Activated naive CD8-positive, alpha-beta T cell treated with anti-CD3 and anti-CD28 coated beads for 36 hours (primary cell): ENCODE measurements at regions not wholly inside any gene's neighbourhood (a gene's known extent, or its start where the extent isn't known, plus 50 kb on each side); places are given as distances from the start of the nearest gene placed in this dataset.
"Not testable (repeated sequence)": the region's sequence is repeated elsewhere in the genome, so short reads cannot be mapped to it uniquely, and the experiment has no call there.

Source experiments
- DNase-seq: peaks from one replicate; pipeline ENCODE4 v3.0.0; 2021
- H3K27ac Mint-ChIP-seq: one replicate; pipeline ENCODE4 v1.8.0; 2022; ENCODE audit warnings: mild to moderate bottlenecking, moderate library complexity, mixed read lengths
- H3K27me3 Mint-ChIP-seq: one replicate; pipeline ENCODE4 v1.8.0; 2022; ENCODE audit warnings: mild to moderate bottlenecking, mixed read lengths
- H3K36me3 Mint-ChIP-seq: one replicate; pipeline ENCODE4 v1.8.0; 2021; ENCODE audit warnings: mild to moderate bottlenecking, mixed read lengths
- H3K4me1 Mint-ChIP-seq: one replicate; pipeline ENCODE4 v1.8.0; 2021; ENCODE audit warnings: mixed read lengths
- H3K4me3 Mint-ChIP-seq: one replicate; pipeline ENCODE4 v1.8.0; 2022; ENCODE audit warnings: mild to moderate bottlenecking, moderate library complexity, mixed read lengths
- H3K9me3 Mint-ChIP-seq: one replicate; pipeline ENCODE4 v1.8.0; 2022; ENCODE audit warnings: mixed read lengths

DNA sequence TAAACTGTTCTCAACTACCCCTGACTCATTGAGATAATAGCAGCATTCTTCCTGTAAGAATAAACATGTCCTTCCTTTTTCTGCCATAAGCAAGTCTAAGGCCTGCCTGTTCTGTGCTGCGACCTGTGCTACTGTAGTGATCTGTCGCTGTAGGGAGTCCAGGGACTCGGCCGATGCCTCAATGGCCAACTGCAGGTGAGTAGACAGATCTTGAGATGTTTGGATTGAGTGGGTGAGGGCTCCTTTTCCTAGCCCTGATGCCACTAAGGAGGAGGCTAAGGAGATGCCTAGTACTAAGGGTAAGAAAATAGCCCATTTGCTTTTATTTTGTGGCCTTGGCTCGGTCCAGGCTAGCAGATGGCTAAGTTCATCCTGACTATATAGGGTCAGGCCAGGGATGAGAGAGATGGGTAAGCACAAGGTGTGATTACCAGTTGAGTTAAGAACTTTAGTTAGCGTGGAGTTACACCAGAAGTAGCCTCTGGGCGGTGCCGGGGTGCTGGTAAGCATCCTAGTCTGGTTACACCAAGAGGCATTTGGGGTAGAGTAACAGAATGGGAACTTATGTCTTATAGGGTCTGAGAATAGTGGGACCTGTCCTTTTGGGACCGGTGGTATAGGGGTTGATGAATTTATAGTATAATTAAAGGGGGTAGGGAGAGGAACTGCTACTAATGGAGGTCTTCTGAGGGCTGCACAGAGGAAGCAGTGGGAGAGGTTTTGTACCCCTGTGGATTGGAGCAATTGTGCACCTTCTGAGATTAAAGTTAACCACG is 642.4 kb upstream of the DPP6 start:
- not testable (repeated sequence) for DNase-seq, H3K36me3 Mint-ChIP-seq, H3K27ac Mint-ChIP-seq, H3K27me3 Mint-ChIP-seq, H3K9me3 Mint-ChIP-seq, H3K4me3 Mint-ChIP-seq, H3K4me1 Mint-ChIP-seq

- H3K27me3 Mint-ChIP-seq, H3K36me3 Mint-ChIP-seq, H3K4me1 Mint-ChIP-seq, DNase-seq, H3K4me3 Mint-ChIP-seq, H3K27ac Mint-ChIP-seq, H3K9me3 Mint-ChIP-seq: not testable (repeated sequence)
Observed at GRCh38 chr7:153410997-153411642, 641.1 kb upstream of the DPP6 start.

- not testable (repeated sequence) for H3K36me3 Mint-ChIP-seq, H3K4me3 Mint-ChIP-seq, H3K4me1 Mint-ChIP-seq, DNase-seq, H3K27ac Mint-ChIP-seq, H3K9me3 Mint-ChIP-seq, H3K27me3 Mint-ChIP-seq
Observed at GRCh38 chr7:153412114-153412823, 639.9 kb upstream of the DPP6 start.

DNA sequence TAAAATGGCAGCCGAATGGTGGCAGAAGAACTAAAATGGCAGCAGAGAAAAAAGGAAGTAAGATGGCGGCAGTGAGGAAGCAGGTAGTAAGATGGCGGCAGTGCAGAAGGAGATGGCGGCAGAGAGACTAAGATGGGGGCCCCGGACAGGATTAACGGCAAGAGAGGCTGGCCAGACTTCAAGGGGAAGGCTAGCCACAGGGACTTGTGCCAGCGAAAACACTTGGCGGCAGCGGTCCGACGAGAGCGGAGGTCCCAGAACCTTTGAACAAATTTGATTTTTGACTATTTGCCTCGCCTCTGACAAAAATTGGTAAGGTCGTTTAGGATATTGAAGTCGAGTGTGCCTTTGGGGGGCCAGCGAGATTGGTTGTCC is 639.4 kb upstream of the DPP6 start:
- not testable (repeated sequence) for H3K9me3 Mint-ChIP-seq, H3K36me3 Mint-ChIP-seq, DNase-seq, H3K4me3 Mint-ChIP-seq, H3K27ac Mint-ChIP-seq, H3K27me3 Mint-ChIP-seq, H3K4me1 Mint-ChIP-seq

DNA sequence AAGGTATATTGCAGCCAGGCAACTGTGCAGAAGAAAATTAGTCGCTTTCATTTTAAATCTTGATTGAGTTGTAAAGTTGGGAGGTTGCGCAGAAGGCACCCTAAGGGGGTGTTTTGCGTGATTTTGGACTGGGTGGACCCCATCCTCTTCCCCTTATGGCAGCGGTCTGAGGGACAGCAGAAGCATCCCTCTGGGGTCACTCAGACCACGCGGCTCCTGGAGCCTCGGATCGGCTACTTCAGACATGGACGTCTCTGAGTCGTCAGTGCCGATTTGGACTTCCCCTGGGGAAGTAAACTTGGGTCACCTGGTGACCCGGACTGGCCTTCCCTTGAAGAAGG is 639.0 kb upstream of the DPP6 start:
- no peaks in the 10 kb centered on the region for H3K36me3 Mint-ChIP-seq
- H3K4me3 Mint-ChIP-seq = no peak overlapping the region
- DNase-seq = no peak
- no peak overlapping the region for H3K27ac Mint-ChIP-seq
- peaks cover 3% of the 10 kb centered on the region for H3K27me3 Mint-ChIP-seq
- no peaks in the 10 kb centered on the region for H3K4me1 Mint-ChIP-seq
- H3K9me3 Mint-ChIP-seq = peaks cover 7% of the 10 kb centered on the region

GRCh38 chr7:153413540-153414287 is 638.5 kb upstream of the DPP6 start:
- Mint-ChIP-seq H3K27me3 (peaks cover 3% of the 10 kb centered on the region), H3K36me3 (no peaks in the 10 kb centered on the region), H3K4me1 (no peaks in the 10 kb centered on the region), H3K9me3 (peaks cover 7% of the 10 kb centered on the region), H3K27ac (no peak overlapping the region), H3K4me3 (no peak overlapping the region)
- no peak for DNase-seq

GRCh38 chr7:153414288-153414629 is 637.9 kb upstream of the DPP6 start:
- DNase-seq = no peak
- no peaks in the 10 kb centered on the region for H3K36me3 Mint-ChIP-seq
- no peak overlapping the region for H3K4me3 Mint-ChIP-seq
- H3K4me1 Mint-ChIP-seq = no peaks in the 10 kb centered on the region
- peaks cover 3% of the 10 kb centered on the region for H3K27me3 Mint-ChIP-seq
- peaks cover 7% of the 10 kb centered on the region for H3K9me3 Mint-ChIP-seq
- no peak overlapping the region for H3K27ac Mint-ChIP-seq

GRCh38 chr7:153415632-153416031 is 636.6 kb upstream of the DPP6 start:
- H3K9me3 Mint-ChIP-seq = peaks cover 7% of the 10 kb centered on the region
- no peak overlapping the region for H3K4me3 Mint-ChIP-seq
- no peak for DNase-seq
- no peaks in the 10 kb centered on the region for H3K4me1 Mint-ChIP-seq
- no peak overlapping the region for H3K27ac Mint-ChIP-seq
- H3K27me3 Mint-ChIP-seq = peaks cover 3% of the 10 kb centered on the region
- H3K36me3 Mint-ChIP-seq = no peaks in the 10 kb centered on the region

GRCh38 chr7:153422291-153423209 is 629.6 kb upstream of the DPP6 start:
- Mint-ChIP-seq H3K36me3 (no peaks in the 10 kb centered on the region), H3K9me3 (no peaks in the 10 kb centered on the region), H3K4me1 (no peaks in the 10 kb centered on the region), H3K27me3 (peaks cover 3% of the 10 kb centered on the region), H3K4me3 (no peak overlapping the region), H3K27ac (no peak overlapping the region)
- no peak for DNase-seq

DNA sequence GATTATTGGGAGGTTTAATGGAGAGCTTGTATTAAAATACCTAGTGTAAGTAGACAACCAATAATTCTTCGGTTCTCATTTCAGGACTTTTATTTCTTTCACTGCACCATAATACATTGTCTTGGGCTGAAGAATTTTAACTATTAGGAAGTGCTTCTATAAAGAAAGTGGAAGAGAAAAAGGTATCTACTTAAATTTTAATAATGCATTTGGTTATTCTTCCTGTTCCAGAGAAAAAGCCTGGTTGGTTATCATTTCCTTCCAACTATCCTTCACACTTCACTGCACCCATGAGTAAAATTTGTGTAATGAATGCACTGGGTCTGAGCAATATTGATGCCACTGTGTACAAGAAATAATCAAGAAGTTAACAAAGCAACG is 629.0 kb upstream of the DPP6 start:
- Mint-ChIP-seq H3K27me3 (no peaks in the 10 kb centered on the region), H3K36me3 (no peaks in the 10 kb centered on the region), H3K9me3 (no peaks in the 10 kb centered on the region), H3K4me1 (no peaks in the 10 kb centered on the region), H3K4me3 (no peak overlapping the region), H3K27ac (no peak overlapping the region)
- DNase-seq = no peak

GRCh38 chr7:153430931-153431330 is 621.3 kb upstream of the DPP6 start:
- no peak for DNase-seq
- Mint-ChIP-seq H3K9me3 (peaks cover 3% of the 10 kb centered on the region), H3K27ac (no peak overlapping the region), H3K4me3 (no peak overlapping the region), H3K36me3 (no peaks in the 10 kb centered on the region), H3K27me3 (no peaks in the 10 kb centered on the region), H3K4me1 (no peaks in the 10 kb centered on the region)

- H3K27me3 Mint-ChIP-seq = no peaks in the 10 kb centered on the region
- peaks cover 3% of the 10 kb centered on the region for H3K9me3 Mint-ChIP-seq
- no peak overlapping the region for H3K27ac Mint-ChIP-seq
- no peaks in the 10 kb centered on the region for H3K4me1 Mint-ChIP-seq
- DNase-seq = no peak
- H3K36me3 Mint-ChIP-seq = no peaks in the 10 kb centered on the region
- H3K4me3 Mint-ChIP-seq = no peak overlapping the region
Observed at GRCh38 chr7:153432063-153432462, 620.1 kb upstream of the DPP6 start.

DNA sequence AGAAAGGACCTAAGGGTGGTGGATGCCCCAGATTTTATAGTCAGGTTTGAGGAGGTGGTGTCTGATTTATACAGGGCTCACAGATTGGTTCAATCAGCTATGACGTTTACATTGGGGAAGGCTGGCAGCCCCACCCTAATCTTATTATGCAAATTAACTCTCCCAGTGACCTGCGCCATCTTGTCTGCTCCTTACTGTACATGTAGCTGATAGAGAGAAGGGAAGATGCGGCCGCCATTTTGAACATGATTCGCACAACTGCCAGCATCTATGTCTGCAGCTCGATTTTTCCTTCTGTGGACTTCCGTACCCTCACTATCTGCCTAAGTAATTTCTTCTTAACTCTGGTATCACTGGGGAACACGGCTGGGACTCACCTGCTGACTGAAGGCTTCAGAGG is 619.0 kb upstream of the DPP6 start:
- peaks cover 3% of the 10 kb centered on the region for H3K9me3 Mint-ChIP-seq
- H3K27me3 Mint-ChIP-seq = no peaks in the 10 kb centered on the region
- DNase-seq = no peak
- no peaks in the 10 kb centered on the region for H3K4me1 Mint-ChIP-seq
- no peaks in the 10 kb centered on the region for H3K36me3 Mint-ChIP-seq
- no peak overlapping the region for H3K27ac Mint-ChIP-seq
- no peak overlapping the region for H3K4me3 Mint-ChIP-seq

DNA sequence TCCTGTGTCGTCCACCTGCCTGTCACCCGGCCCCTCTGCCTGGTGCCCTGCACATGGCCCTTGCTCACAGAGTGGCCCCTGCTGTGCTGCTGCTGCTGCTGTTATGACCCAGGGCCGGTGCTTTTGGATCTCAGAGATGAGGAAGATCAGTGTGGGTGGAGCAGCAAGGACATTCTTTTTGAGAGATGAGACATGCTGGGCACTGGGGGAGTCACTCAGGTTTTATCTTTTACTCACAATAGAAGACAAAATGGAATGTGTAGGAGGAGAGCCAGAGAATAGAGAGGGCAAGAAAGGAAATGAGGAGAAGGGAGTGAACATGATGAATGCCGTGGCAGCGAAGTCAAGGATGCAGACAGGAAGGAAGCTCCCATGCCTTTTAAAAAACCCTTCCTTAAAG is 611.5 kb upstream of the DPP6 start:
- H3K4me1 Mint-ChIP-seq = no peaks in the 10 kb centered on the region
- H3K36me3 Mint-ChIP-seq = no peaks in the 10 kb centered on the region
- H3K27me3 Mint-ChIP-seq = no peaks in the 10 kb centered on the region
- H3K27ac Mint-ChIP-seq = no peak overlapping the region
- DNase-seq = no peak
- no peaks in the 10 kb centered on the region for H3K9me3 Mint-ChIP-seq
- H3K4me3 Mint-ChIP-seq = no peak overlapping the region
